GM21360 (cell line): ENCODE measurements at regions not wholly inside any gene's neighbourhood (a gene's known extent, or its start where the extent isn't known, plus 50 kb on each side); places are given as distances from the start of the nearest gene placed in this dataset.
A peak's percentile ranks its signal among the peaks of the same experiment; 100 is the strongest.

Source experiments
- ATAC-seq: cut with Tn5 transposase; IDR thresholded peaks from one replicate; pipeline ENCODE4 v1.9.1; 2021; ENCODE audit warnings: mild to moderate bottlenecking, moderate library complexity; ENCODE audit not compliant: unreplicated experiment

DNA sequence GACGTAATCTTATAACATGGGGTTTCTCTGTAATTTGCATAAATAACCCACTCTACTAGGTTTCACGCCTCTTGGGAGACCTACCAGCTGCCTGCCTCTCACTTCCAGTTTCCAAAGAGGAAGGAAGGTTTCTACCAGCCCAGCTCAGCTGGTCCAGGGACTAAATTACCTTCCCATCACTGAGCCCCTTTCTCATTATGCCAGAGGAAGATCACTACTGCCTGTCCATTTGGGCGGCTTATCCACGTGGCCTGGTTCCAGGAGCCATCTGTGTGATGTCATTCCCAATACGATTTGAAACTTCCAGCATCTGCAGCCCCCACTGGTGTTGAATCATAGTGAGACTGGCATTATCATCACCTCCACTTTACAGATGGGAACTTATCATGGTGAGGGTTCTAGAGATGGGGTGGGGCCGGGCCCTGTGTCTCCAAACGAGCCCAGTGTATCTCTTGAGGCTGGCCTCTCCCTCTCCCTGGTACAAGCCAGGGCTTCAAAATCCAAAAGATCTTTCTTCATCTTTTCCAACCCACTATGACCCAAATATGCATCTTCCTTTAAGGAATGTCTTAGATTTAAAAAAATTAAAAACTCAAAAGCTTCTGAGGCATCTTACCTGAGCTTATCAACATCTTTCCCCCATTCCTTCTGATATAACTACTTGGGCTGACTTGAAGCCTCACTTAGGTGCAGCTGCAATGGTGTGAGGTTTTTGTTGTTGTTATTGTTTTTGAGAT lies 140.8 kb downstream of the DDX1 start:
- peak; percentile 96 for ATAC-seq

DNA sequence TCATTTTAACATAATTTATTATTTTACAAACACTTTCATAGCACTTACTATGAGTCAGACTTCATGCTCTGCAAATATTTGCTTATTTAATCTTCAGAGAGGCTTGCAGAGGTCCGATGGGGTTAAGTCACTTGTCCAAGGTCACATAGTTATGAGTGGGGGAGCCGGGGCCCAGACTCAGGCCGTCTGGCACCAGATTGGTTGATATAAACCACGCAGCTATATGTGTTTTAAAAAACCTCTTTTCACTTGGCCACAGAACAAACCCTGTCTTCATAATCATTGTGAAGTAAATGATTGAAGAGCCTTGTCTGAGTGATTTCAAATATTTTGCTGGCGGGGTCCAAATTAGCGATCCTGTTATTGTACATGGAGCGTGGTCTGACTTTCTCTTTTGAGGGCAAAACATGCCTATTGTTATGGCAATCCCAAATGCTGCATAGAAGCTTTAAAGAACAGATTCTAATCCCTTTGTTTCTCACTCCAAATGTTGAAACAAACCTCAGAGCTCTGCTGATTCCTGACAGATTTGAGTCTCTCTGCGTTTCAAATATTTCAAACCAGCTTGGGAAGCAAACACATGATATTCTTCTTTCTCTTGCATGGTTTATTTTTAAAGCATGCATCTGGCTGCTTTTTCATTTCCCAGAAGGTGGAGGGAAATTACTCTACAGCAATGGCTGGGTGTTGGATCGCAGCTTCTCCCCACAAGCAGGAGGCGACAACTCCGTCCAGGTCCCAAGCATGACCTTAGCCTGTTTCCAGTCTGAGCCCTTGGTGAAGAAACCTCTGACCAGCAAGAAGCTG lies 142.4 kb downstream of the DDX1 start:
- ATAC-seq = no peak

DNA sequence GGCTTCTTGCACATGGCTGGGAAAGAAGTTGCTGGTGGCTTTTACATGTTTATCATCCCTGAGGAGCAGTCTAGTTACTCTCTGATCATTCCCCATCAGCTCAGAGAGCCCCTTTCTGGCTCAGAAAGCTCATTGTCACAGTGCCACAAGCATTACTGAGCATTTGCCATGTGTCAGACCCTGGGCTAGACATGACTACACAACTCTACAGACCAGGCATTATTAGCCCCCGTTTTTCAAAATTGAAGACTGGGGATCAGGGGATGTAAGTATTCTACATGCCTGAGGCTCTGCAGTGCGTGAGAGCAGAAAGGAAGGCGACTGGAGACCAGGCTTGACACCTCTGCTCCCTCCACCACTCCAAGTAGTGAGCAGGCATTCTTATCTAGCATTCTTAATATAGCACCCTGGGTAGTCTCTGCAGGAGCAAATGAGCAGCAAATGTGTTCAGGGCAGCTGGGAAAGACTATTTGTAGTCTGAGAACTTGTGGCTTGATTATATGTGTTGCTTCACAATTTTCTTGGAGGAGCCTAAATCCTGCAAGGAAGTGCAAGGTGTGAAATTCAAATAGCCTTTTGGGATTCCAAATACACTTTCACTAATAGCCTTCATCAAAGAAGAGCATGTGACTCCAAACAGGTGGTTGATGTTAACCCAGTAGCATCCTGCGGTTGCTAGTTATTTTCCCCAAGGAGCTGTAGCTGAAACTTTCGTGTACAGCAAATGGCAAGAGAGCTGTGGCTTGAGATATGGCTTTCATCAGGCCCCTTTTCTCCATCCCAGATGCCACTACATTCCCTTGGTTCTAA lies 143.2 kb downstream of the DDX1 start:
- ATAC-seq = no peak

DNA sequence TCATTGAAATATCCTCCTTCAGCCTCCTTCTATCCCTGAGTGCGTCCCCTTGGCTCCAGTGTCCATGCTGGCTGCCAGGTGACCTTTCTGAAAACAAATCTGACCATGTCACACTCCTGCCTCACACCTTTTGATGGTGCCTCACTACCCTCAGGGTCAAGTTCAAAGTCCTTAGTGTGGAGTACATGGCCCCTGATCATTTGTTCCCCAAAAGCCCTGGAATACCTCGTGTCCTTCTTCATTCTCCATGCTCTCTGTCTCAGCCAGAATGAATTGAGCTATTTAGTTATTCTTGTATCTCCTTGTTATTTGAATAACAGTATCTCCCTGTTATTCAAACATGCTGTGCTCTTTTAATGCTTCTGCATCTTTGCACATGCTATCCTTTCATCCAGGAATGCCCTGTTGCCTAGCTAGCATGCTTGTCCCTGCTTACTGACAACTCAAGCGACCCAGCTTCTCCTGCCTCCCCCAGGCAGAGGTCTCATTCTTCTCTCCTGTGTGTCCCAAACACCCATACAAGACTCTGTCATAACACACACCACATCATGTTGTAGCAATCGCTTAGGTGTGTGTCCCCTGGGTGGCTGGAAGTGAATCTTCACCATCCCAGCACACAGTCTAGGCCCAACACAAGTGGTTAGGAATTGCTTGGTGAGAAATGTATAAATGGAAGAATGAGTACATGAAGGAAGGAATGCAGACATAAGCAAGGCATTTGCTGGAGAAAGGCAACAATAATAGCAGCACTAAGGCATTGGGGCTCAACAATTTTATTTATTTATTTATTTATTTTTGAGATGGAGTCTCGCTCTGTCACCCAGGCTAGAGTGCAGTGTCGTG lies 144.0 kb downstream of the DDX1 start:
- no peak for ATAC-seq

DNA sequence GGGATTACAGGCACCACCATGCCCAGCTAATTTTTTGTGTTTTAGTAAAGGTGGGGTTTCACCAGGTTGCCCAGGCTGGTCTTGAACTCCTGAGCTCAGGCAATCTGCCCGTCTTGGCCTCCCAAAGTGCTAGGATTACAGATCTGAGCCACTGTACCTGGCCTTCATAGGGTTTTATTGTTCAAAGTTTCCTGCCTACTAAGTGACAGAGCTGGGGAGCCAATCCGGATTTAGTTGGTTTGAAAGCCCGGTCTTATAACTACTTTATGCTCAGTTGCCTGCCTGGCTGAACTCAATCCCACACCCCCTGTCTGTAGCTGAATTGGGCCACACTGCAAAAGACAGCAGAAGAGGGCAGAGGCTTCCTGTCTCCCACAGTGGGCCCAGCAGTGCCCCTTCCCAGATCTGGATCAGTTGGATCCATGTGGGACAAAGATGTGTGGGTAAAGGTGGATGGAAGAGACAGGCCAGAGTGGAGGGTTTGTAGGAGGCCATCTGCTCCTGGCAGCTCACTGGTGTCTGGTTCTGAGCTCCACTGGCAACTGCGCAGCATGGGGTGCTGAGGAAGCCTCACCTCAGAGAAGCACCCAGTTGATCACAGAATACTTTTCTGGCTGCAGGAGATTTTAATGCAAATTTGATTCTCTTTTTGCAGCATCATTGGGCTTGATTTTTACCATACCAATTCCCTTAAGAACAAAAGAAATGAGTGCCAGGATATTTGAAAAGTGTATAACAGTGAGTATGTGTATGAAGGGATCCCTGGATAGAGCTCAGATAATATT lies 144.9 kb downstream of the DDX1 start:
- ATAC-seq = no peak

DNA sequence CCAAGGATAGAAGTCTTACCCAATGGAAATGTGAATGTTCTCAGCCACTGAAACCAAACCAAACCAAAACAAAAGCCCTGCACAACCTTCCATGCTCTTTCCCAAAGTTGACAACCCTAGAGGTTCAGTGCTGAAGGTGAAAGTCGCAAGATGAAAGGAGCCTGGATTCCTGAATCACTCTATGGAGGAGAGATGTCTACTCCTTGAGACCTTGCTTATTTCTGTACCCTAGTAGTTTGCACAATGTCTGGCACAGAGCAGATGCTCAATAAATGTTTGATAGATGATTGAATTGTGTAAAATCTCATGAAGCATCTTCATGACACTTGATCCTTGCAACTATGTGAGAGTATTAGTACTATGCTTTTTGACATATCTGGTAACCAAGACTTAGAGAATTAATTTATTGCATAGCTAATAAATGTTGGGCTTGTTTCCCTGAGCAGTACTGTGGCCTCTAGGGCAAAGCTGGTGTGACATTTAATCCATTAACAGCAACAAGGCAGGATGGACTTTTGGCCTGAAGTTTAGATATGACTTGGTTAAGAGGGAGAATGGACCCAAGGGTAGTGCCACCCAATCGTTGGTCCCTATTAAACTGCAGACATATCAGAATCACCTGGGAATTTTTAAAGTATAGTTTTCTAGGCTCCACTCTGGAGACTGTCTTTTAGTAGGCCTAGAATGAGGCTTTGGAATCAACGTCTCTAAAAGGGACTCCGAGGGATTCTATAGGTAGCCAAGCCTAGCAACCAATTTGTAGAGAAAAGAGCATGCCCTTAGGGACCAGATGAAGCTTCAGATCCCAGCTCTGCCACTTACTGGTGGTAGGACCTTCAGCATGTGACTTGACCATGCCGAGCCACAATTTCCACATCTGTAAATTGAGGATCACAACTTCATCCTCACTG lies 145.9 kb downstream of the DDX1 start:
- no peak for ATAC-seq

DNA sequence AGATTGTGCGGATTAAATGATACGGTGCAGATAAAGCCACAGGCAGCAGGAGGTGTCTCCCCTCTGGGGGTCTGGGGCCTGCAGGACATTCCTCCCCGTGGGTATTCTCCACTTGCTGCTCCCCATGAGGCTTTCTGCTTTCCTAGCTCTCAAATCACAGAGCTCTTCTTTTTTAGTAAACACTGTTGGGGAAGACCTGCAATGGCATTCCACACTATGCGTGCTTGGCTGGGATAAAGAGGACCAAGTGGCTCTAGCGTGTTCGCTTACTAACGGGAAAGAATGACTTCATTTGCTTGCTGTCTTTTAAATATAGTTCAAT lies 146.5 kb downstream of the DDX1 start:
- ATAC-seq = no peak

DNA sequence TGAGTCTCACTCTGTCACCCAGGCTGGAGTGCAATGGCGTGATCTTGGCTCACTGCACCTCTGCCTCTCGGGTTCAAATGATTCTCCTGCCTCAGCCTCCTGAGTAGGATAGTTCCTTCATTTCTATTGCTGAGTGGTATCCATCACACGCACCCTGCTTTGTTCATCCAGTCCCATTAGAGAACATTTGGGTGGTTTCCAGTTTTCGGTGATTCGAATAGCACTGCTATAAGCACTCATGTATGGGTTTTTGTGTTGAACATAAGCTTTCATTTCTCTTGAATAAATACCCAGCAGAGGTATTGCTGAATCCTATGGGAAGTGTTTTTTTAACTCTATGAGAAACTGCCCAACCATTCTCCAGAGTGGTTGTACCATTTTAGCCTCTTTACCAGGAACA lies 147.3 kb downstream of the DDX1 start:
- no peak for ATAC-seq

DNA sequence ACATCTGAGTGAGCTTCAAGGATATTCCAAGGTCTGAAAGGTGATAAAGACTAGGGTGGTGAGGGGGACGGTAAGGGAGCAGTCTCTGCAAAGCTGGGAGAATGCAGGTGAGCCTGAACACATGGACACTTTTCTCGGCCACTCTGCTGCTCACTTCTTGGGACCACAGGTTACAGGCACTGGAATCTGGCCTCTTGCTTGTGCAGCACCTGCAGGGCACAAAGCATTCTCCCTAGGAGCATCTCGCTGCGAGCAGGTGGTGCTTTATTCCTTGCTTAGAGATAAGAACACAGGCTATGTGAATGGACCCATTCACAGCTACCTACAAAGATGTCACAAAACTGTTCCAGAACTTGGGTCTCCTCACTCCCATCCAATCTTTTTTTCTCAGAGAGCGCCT lies 153.2 kb downstream of the DDX1 start:
- ATAC-seq = no peak

DNA sequence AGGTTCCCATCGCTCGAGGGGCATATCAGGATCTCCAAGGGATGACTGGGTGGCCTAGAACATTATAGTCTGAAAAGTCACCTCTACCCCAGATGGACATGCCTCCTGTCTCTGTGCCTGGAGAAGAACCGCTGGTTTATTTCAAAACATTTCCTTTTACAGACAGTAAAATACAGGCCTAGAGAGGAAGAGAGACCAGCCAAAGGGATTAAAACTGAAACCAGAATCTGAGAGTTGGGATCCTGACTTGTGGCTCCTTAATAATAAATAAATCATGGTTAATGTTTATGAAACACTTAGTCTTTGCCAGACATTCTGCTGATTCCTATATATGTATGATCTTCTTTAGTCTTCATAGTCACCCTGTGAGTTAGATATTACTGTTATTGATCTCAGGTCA lies 153.7 kb downstream of the DDX1 start:
- no peak for ATAC-seq

DNA sequence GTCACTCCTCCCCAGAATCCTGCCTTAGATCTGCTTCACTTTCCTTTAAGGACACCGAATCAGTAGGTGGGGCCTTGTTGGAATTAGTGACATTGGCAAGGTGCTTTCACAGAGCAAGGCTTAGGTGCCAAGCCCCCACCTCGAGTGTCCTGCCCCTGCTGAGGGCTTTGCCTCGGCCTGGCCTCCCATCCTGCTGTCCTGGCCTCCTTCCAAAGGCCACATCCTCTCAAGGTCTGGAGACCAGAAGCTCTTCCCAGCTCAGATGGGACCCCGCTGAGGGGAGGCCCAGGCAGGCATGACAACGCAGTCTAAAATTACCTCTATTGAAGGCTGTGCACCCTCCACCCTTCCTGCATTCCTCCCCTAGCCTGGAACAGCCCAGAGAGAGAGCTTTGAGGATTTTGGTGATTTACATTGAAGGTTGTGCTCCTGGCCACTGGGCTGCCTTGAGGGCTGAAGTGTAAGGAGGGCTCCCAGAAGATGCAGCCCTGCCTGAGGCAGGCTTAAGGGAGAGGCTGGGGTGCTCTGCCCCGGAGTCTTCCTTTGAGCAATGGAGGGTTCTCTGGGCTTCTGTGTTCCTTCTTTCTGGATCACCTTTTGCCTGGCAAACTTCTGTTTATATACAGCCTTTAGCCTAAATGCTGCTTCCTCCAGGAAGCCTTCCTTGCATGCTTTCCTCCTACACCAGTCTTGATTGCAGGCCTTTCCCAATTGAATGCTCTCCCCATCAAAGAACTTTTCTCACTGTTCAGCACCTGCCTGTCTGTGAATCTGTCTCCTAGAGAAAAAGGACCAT lies 154.4 kb downstream of the DDX1 start:
- no peak for ATAC-seq

DNA sequence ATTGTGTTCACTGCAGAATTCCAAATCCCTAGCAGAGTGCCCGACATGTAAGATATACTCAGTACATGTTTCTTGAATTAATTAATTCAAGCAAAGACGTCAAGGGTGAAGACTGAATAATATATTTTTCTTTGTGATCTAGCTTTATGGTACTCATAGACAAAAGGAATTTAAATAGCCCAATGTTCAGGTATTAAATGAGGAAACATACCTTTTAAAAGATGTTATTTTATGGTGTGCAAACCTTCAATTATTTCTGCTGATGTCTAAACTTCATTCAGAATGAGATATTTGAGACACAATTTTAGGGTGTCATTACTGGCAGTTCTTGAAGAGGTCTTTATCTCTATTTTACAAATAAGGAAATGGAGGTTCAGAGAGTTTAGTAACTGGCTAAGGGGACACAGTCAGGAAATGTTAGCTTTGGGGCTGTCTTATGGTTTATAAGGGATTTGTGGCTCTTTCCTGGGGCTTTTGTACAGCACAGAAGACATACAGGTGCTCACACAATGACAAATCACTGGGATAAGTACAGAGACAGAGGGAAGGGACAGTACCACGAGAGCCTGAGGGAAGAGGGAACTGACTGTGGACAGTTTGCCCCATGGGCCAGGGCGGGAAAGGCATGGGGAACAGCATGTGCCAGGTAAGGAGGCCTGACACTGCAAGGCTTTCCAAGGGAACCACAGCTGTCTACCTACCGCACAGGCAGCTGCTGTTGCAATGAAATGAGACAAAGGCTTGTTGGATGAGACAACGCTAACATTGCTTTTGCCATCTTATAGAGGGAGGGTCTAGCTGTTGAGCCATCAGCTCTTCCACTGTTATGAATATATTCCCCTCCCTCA lies 155.3 kb downstream of the DDX1 start:
- ATAC-seq = no peak

DNA sequence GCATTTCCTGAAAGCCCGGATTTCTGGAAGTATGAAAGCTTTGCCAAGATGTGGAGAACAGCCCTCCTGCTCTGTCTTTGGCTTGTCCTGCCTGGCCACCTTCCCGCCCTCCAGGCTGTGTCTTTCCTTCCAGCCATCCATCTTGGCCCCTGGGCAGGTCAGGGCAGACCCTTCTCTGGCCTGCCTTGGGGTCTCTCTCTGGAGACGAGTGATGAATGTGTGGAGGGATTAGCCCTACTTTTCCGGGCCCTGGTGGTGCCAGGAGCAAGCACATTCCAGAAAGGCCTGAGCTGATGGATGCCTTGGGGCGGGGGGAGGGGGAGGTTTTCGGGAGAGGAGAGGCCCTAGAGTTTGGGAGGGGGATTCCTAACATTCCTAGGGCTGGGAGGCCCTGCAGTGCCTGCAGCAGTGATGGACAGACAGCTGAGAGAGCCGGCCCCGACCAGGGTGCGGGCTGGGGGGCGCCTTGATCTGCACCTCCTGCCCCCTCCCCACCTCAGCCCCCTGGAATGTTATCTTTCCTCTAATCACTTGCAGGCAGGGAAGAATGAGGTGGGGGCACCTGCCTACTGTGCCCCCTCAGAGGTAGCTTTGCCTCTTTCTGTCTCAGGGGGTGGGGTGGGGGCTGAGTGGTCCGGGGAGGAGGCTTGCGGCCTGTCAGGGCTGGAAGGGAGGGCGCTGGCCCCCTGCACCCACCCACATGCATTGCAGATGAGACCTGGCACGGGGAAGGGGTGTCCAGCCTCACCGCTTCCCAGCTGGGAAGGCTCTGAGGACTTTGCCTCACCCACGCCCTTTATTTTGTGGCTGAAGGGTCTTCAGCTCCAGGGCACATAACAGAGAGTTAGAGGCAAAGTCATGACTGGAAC lies 156.2 kb downstream of the DDX1 start:
- ATAC-seq = no peak

DNA sequence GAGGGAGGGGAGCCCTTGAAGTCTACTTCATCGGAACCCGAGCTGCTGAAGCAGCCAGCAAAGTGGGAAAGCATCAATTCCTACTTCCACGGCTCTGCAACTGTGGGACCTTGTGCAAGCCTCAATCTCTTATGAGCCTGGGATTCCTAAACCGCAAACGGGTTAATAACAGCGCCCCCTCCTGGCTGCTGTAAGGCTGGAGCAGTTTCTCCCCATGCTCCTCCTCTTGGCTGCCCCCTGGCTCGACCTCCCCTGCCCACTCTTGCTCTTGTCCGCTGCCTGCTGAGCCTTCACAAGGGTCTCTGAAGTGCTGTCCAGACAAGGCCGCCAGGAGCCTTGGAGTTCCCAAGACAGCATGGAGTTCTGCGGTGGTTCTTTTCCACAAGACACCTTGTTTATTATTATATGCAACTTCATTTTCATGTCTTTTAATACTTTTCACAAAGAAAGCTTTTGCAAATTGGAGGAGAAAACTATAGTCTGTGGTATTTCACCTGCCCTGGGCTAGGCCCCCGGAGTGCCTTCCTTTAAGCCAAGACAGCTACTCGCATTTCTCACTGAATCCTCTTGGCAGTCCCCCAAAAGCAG lies 157.2 kb downstream of the DDX1 start:
- ATAC-seq = peak; percentile 48

DNA sequence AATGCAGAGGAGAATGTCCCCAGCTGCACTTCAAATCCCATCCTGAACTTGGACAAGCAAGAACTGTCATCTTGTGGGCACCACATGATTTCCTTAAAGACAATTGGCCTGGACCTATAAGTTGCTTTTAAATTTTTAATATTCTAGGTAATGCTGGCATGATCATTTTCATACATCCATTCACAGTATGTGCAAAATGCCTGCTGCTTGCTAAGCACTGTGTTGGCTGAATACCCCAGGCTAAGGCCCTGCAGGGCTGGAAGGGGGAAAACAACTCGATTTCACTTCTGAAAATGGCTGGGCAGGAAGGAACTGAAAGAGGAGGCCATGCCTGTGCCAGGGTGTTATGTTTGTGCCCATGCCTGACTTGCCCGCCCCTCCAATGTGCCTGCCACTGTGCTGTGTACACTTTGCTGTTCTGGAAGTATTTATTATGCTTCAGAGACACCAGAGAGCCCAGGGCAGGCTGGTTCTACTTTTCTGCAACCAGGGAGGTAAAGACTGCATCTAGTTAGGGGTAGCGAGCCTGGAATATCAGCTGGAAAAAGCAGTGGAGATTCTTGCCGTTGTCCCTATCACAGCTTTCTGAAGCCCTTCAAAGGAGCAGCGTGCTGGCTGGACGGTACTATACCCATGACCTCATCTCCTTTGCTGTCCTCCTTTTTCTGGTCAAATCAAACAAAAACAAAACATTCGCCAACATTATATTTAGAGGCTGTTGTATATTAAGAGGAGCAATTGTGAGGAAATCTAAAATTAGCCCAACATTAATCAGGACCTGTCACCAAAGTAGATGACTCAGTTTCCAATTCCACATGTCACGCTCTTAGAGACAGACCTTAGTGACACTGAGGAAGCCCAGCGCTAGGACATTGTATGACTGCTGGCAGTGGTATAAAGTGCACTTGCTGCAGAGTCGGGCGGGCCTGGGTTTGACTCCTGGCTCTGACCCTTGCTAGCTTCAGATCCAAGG lies 158.1 kb downstream of the DDX1 start:
- ATAC-seq = no peak
